H9 (cell line): ENCODE measurements at regions not wholly inside any gene's neighbourhood (a gene's known extent, or its start where the extent isn't known, plus 50 kb on each side); places are given as distances from the start of the nearest gene placed in this dataset.

ENCODE experiments used
- DNase-seq: peaks from one replicate; pipeline ENCODE4 v3.0.0-alpha.2; 2017
- H2AFZ ChIP-seq: one replicate; pipeline ENCODE4 v1.6.1; 2013; ENCODE audit warnings: mild to moderate bottlenecking, low read length, control low read depth, moderate library complexity
- H2AK5ac ChIP-seq: 2 replicates; pipeline ENCODE4 v1.6.1; 2013; ENCODE audit warnings: low read length, control low read depth, mixed read lengths; ENCODE audit not compliant: insufficient read length
- H2BK120ac ChIP-seq: one replicate; pipeline ENCODE4 v1.6.1; 2013; ENCODE audit warnings: low read depth, mild to moderate bottlenecking, low read length, control low read depth, inconsistent platforms; ENCODE audit not compliant: poor library complexity, severe bottlenecking
- H2BK12ac ChIP-seq: 2 replicates; pipeline ENCODE4 v1.6.1; 2013; ENCODE audit warnings: low read length, control low read depth, mixed read lengths, low read depth; ENCODE audit not compliant: insufficient read length
- H2BK15ac ChIP-seq: 2 replicates; pipeline ENCODE4 v1.6.1; 2013; ENCODE audit warnings: low read depth, low read length, control low read depth
- H2BK20ac ChIP-seq: one replicate; pipeline ENCODE4 v1.6.1; 2013; ENCODE audit warnings: low read depth, mild to moderate bottlenecking, low read length, control low read depth, inconsistent platforms; ENCODE audit not compliant: poor library complexity, severe bottlenecking
- H2BK5ac ChIP-seq: 2 replicates; pipeline ENCODE4 v1.6.1; 2013; ENCODE audit warnings: low read length, control low read depth, mixed read lengths; ENCODE audit not compliant: insufficient read length
- H3K14ac ChIP-seq: 2 replicates; pipeline ENCODE4 v1.6.1; 2013; ENCODE audit warnings: low read length, control low read depth; ENCODE audit not compliant: insufficient read depth
- H3K18ac ChIP-seq: 2 replicates; pipeline ENCODE4 v1.6.1; 2013; ENCODE audit warnings: low read depth, mild to moderate bottlenecking, mixed read lengths, low read length, control low read depth; ENCODE audit not compliant: insufficient read length
- H3K23ac ChIP-seq: 2 replicates; pipeline ENCODE4 v1.6.1; 2013; ENCODE audit warnings: low read length, control low read depth, mixed read lengths, low read depth; ENCODE audit not compliant: insufficient read length
- H3K23me2 ChIP-seq: 2 replicates; pipeline ENCODE4 v1.6.1; 2013; ENCODE audit warnings: low read depth, mild to moderate bottlenecking, mixed read lengths, low read length, control low read depth; ENCODE audit not compliant: insufficient read length, poor library complexity, severe bottlenecking
- H3K27ac ChIP-seq: 2 replicates; pipeline ENCODE4 v1.5.1; 2013; ENCODE audit warnings: low read length, control low read depth, mixed read lengths, low read depth; ENCODE audit not compliant: insufficient read length
- H3K27me3 ChIP-seq: 2 replicates; pipeline ENCODE4 v1.6.1; 2013; ENCODE audit warnings: low read length, control low read depth, inconsistent platforms; ENCODE audit not compliant: insufficient read depth
- H3K4ac ChIP-seq: 2 replicates; pipeline ENCODE4 v1.6.1; 2013; ENCODE audit warnings: low read depth, mild to moderate bottlenecking, control low read depth, inconsistent platforms, low read length, moderate library complexity
- H3K4me1 ChIP-seq: 2 replicates; pipeline ENCODE4 v1.6.1; 2013; ENCODE audit warnings: low read length, control low read depth, inconsistent platforms; ENCODE audit not compliant: insufficient read depth
- H3K4me2 ChIP-seq: 2 replicates; pipeline ENCODE4 v1.6.1; 2013; ENCODE audit warnings: low read length, control low read depth, mixed read lengths; ENCODE audit not compliant: insufficient read length, insufficient read depth
- H3K56ac ChIP-seq: 2 replicates; pipeline ENCODE4 v1.6.1; 2013; ENCODE audit warnings: low read depth, mild to moderate bottlenecking, mixed read lengths, low read length, control low read depth; ENCODE audit not compliant: insufficient read length
- H3K79me1 ChIP-seq: 2 replicates; pipeline ENCODE4 v1.6.1; 2013; ENCODE audit warnings: low read depth, mild to moderate bottlenecking, moderate library complexity, low read length, control low read depth, inconsistent platforms; ENCODE audit not compliant: insufficient read depth, poor library complexity, severe bottlenecking
- H3K79me2 ChIP-seq: 2 replicates; pipeline ENCODE4 v1.6.1; 2013; ENCODE audit warnings: low read length, control low read depth, inconsistent platforms; ENCODE audit not compliant: insufficient read depth
- H3K9ac ChIP-seq: 2 replicates; pipeline ENCODE4 v1.6.1; 2013; ENCODE audit warnings: low read length, control low read depth, mixed read lengths; ENCODE audit not compliant: insufficient read length; ENCODE audit errors: extremely low read depth
- H3K9me3 ChIP-seq: one replicate; pipeline ENCODE4 v1.6.1; 2013; ENCODE audit warnings: low read depth, low read length, inconsistent platforms; ENCODE audit not compliant: control insufficient read depth
- H3T11ph ChIP-seq: one replicate; pipeline ENCODE4 v1.6.1; 2013; ENCODE audit warnings: mild to moderate bottlenecking, low read length, control low read depth, inconsistent platforms
- H4K20me1 ChIP-seq: one replicate; pipeline ENCODE4 v1.6.1; 2013; ENCODE audit not compliant: control insufficient read depth, insufficient read length, insufficient read depth
- H4K5ac ChIP-seq: 2 replicates; pipeline ENCODE4 v1.6.1; 2013; ENCODE audit warnings: low read depth, mild to moderate bottlenecking, mixed read lengths, low read length, control low read depth; ENCODE audit not compliant: insufficient read length
- H4K8ac ChIP-seq: replicated peaks from 2 replicates; pipeline ENCODE4 v1.6.1; 2013; ENCODE audit warnings: low read length, control low read depth, mixed read lengths, low read depth; ENCODE audit not compliant: insufficient read length
- H4K91ac ChIP-seq: 2 replicates; pipeline ENCODE4 v1.6.1; 2013; ENCODE audit warnings: low read depth, mild to moderate bottlenecking, moderate library complexity, mixed read lengths, low read length, control low read depth; ENCODE audit not compliant: insufficient read length
- H3K27ac Mint-ChIP-seq, 3 experiments: 2 replicates in 2 of 3; 3 replicates in 1 of 3; pipeline ENCODE4 v1.8.0; 2020 to 2021; ENCODE audit warnings: mixed read lengths in 3 of 3, mild to moderate bottlenecking in 1 of 3, moderate library complexity in 1 of 3
- H3K27me3 Mint-ChIP-seq: 2 replicates; pipeline ENCODE4 v1.8.0; 2021; ENCODE audit warnings: low read depth, mild to moderate bottlenecking, moderate library complexity, mixed read lengths
- H3K36me3 Mint-ChIP-seq, 3 experiments: 2 replicates in 2 of 3; 3 replicates in 1 of 3; pipeline ENCODE4 v1.8.0; 2020 to 2021; ENCODE audit warnings: low read depth in 3 of 3, mixed read lengths in 3 of 3; ENCODE audit not compliant: insufficient read depth in 1 of 3
- H3K4me1 Mint-ChIP-seq, 2 experiments: 2 replicates each; pipeline ENCODE4 v1.8.0; 2020; ENCODE audit warnings: mixed read lengths in 2 of 2
- H3K4me3 Mint-ChIP-seq, 2 experiments: 2 replicates in 1 of 2; 3 replicates in 1 of 2; pipeline ENCODE4 v1.8.0; 2020 to 2021; ENCODE audit warnings: mild to moderate bottlenecking in 2 of 2, mixed read lengths in 2 of 2, moderate library complexity in 1 of 2
- H3K9me3 Mint-ChIP-seq, 2 experiments: 2 replicates in 1 of 2; 3 replicates in 1 of 2; pipeline ENCODE4 v1.8.0; 2020; ENCODE audit warnings: mild to moderate bottlenecking in 2 of 2, mixed read lengths in 2 of 2, moderate library complexity in 1 of 2
- TF ChIP-seq, protein P1 (sequence below): fragments of 200-600 bp; sonication (generic); conservative IDR thresholded peaks from 3 replicates; pipeline ENCODE4 v1.8.0; 2021; ENCODE audit warnings: antibody characterized with exemption, mild to moderate bottlenecking

DNA sequence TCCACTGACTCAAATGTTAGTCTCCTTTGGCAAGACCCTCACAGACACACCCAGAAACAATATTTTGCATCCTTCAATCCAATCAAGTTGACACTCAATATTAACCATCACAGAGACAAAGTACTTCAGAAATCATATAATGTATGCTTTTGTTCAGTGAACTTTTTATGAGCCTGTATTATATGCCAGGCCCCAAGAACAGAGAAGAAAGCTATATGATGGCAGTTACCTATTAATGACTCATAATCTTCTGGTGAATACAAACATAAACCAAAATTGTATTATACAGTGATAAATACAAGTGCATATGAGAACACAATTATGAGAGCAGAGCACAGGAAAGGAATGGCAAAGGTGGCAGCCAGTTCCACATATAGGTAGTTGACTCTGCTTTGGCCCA, 852.0 kb upstream of the EPHA5 start:
- no peaks in the 10 kb centered on the region for H4K20me1 ChIP-seq
- no peak overlapping the region for H3K14ac ChIP-seq
- H3K79me1 ChIP-seq, result no peaks in the 10 kb centered on the region
- H3K27me3 Mint-ChIP-seq, result no peaks in the 10 kb centered on the region; the same call in 1 of the 2 replicates
- no peaks in the 10 kb centered on the region for H3K4me1 ChIP-seq
- no peak overlapping the region for H2BK5ac ChIP-seq
- H3K36me3 Mint-ChIP-seq, result peaks cover 0 to 3% (median 0%) of the 10 kb centered on the region in 3 experiments; a peak in 2 of 7 replicates
- TF ChIP-seq, protein P1, sequence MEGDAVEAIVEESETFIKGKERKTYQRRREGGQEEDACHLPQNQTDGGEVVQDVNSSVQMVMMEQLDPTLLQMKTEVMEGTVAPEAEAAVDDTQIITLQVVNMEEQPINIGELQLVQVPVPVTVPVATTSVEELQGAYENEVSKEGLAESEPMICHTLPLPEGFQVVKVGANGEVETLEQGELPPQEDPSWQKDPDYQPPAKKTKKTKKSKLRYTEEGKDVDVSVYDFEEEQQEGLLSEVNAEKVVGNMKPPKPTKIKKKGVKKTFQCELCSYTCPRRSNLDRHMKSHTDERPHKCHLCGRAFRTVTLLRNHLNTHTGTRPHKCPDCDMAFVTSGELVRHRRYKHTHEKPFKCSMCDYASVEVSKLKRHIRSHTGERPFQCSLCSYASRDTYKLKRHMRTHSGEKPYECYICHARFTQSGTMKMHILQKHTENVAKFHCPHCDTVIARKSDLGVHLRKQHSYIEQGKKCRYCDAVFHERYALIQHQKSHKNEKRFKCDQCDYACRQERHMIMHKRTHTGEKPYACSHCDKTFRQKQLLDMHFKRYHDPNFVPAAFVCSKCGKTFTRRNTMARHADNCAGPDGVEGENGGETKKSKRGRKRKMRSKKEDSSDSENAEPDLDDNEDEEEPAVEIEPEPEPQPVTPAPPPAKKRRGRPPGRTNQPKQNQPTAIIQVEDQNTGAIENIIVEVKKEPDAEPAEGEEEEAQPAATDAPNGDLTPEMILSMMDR, result no peak
- H3K9me3 Mint-ChIP-seq, result peaks cover 9 to 14% of the 10 kb centered on the region in 2 experiments; a peak in 3 of 5 replicates
- H3K4me3 Mint-ChIP-seq, result no peak overlapping the region
- no peak overlapping the region for H2BK15ac ChIP-seq
- no peak overlapping the region for H3K18ac ChIP-seq
- H2BK20ac ChIP-seq, result no peak overlapping the region
- H3K4me1 Mint-ChIP-seq, result no peaks in the 10 kb centered on the region
- no peak overlapping the region for H3K4me2 ChIP-seq
- H3K27ac ChIP-seq, result no peak overlapping the region
- no peaks in the 10 kb centered on the region for H3K9me3 ChIP-seq
- no peak overlapping the region for H4K5ac ChIP-seq
- no peak overlapping the region for H4K8ac ChIP-seq
- no peaks in the 10 kb centered on the region for H3K23me2 ChIP-seq
- no peak overlapping the region for H4K91ac ChIP-seq
- H3K27ac Mint-ChIP-seq, result no peak overlapping the region
- H2AFZ ChIP-seq, result no peak overlapping the region
- DNase-seq, result no peak
- no peak overlapping the region for H3T11ph ChIP-seq
- H2BK120ac ChIP-seq, result no peak overlapping the region
- H3K27me3 ChIP-seq, result no peaks in the 10 kb centered on the region
- H3K9ac ChIP-seq, result no peak overlapping the region
- H2BK12ac ChIP-seq, result no peak overlapping the region
- no peak overlapping the region for H3K4ac ChIP-seq
- no peak overlapping the region for H2AK5ac ChIP-seq
- no peak overlapping the region for H3K56ac ChIP-seq
- no peak overlapping the region for H3K23ac ChIP-seq
- no peaks in the 10 kb centered on the region for H3K79me2 ChIP-seq
